Neural progenitor cell (in vitro differentiated cells): ENCODE measurements at regions not wholly inside any gene's neighbourhood (a gene's known extent, or its start where the extent isn't known, plus 50 kb on each side); places are given as distances from the start of the nearest gene placed in this dataset.

Experiments
- DNase-seq: peaks from one replicate; pipeline ENCODE4 v3.0.0-alpha.2; 2016; ENCODE audit warnings: low spot score
- H2AFZ ChIP-seq: fragments of 200-600 bp; sonication (generic); replicated peaks from 2 replicates; pipeline ENCODE4 v1.6.1; 2016; ENCODE audit warnings: antibody characterized with exemption
- H3F3A ChIP-seq: fragments of 200-600 bp; sonication (generic); 2 replicates; pipeline ENCODE4 v1.6.1; 2016; ENCODE audit warnings: antibody characterized with exemption, low read depth
- H3K27ac ChIP-seq: fragments of 200-600 bp; sonication (generic); 2 replicates; pipeline ENCODE4 v1.5.1; 2016; ENCODE audit warnings: mild to moderate bottlenecking
- H3K27me3 ChIP-seq: fragments of 200-600 bp; sonication (generic); 2 replicates; pipeline ENCODE4 v1.6.1; 2016; ENCODE audit warnings: mild to moderate bottlenecking, moderate library complexity
- H3K36me3 ChIP-seq: fragments of 200-600 bp; sonication (generic); 2 replicates; pipeline ENCODE4 v1.5.1; 2016
- H3K4me1 ChIP-seq: fragments of 200-600 bp; sonication (generic); 2 replicates; pipeline ENCODE4 v1.6.1; 2016; ENCODE audit warnings: mixed run types
- H3K4me2 ChIP-seq: fragments of 200-600 bp; sonication (generic); 2 replicates; pipeline ENCODE4 v1.6.1; 2016
- H3K4me3 ChIP-seq: fragments of 200-600 bp; sonication (generic); 2 replicates; pipeline ENCODE4 v1.5.1; 2016
- H3K79me2 ChIP-seq: fragments of 200-600 bp; sonication (generic); 2 replicates; pipeline ENCODE4 v1.6.1; 2016; ENCODE audit warnings: low read depth
- H3K9ac ChIP-seq: fragments of 200-600 bp; sonication (generic); 2 replicates; pipeline ENCODE4 v1.6.1; 2016
- H3K9me3 ChIP-seq: fragments of 200-600 bp; sonication (generic); 2 replicates; pipeline ENCODE4 v1.5.1; 2016; ENCODE audit warnings: low read depth
- H4K20me1 ChIP-seq: fragments of 200-600 bp; sonication (generic); 2 replicates; pipeline ENCODE4 v1.6.1; 2016; ENCODE audit warnings: low read depth
- H3K27ac Mint-ChIP-seq: 3 replicates; pipeline ENCODE4 v1.8.0; 2021; ENCODE audit warnings: mixed read lengths
- H3K27me3 Mint-ChIP-seq: 2 replicates; pipeline ENCODE4 v1.8.0; 2022; ENCODE audit warnings: low read depth, mild to moderate bottlenecking, inconsistent platforms, moderate library complexity, mixed read lengths; ENCODE audit not compliant: insufficient read depth
- H3K36me3 Mint-ChIP-seq: 3 replicates; pipeline ENCODE4 v1.8.0; 2021; ENCODE audit warnings: mixed read lengths
- H3K4me1 Mint-ChIP-seq: 3 replicates; pipeline ENCODE4 v1.8.0; 2021; ENCODE audit warnings: mixed read lengths
- H3K4me3 Mint-ChIP-seq: 3 replicates; pipeline ENCODE4 v1.8.0; 2021; ENCODE audit warnings: mild to moderate bottlenecking, moderate library complexity, mixed read lengths
- H3K9me3 Mint-ChIP-seq: 3 replicates; pipeline ENCODE4 v1.8.0; 2020; ENCODE audit warnings: mixed read lengths
- CTCF ChIP-seq: fragments of 200-600 bp; sonication (generic); IDR thresholded peaks from 2 replicates; pipeline ENCODE4 v1.5.1; 2017; ENCODE audit warnings: antibody characterized with exemption, mild to moderate bottlenecking
- EZH2 ChIP-seq: fragments of 200-600 bp; sonication (generic); IDR thresholded peaks from 2 replicates; pipeline ENCODE4 v1.6.1; 2017; ENCODE audit warnings: antibody characterized with exemption, mild to moderate bottlenecking, moderate library complexity
- EZH2phosphoT487 ChIP-seq: fragments of 200-600 bp; sonication (generic); IDR thresholded peaks from 2 replicates; pipeline ENCODE4 v1.6.1; 2017; ENCODE audit warnings: antibody characterized with exemption

- H3K36me3 Mint-ChIP-seq, result no peaks in the 10 kb centered on the region
- H3K36me3 ChIP-seq, result no peaks in the 10 kb centered on the region
- H3F3A ChIP-seq, result peaks cover 19% of the 10 kb centered on the region
- no peak overlapping the region for H3K9ac ChIP-seq
- no peak overlapping the region for H3K27ac Mint-ChIP-seq
- no peaks in the 10 kb centered on the region for H3K27me3 ChIP-seq
- peak overlapping the region; percentile 11 for H3K4me3 ChIP-seq
- no peak overlapping the region for H3K27ac ChIP-seq
- no peaks in the 10 kb centered on the region for H3K27me3 Mint-ChIP-seq
- no peaks in the 10 kb centered on the region for H4K20me1 ChIP-seq
- peaks cover 17% of the 10 kb centered on the region for H3K4me1 Mint-ChIP-seq
- no peaks in the 10 kb centered on the region for H3K79me2 ChIP-seq
- H3K4me1 ChIP-seq, result peaks cover 39% of the 10 kb centered on the region
- DNase-seq, result peak; percentile 70
- peaks cover 9% of the 10 kb centered on the region for H3K9me3 Mint-ChIP-seq
- H3K4me3 Mint-ChIP-seq, result peak overlapping the region; percentile 27
- H3K9me3 ChIP-seq, result no peaks in the 10 kb centered on the region
- peak overlapping the region; percentile 69 for H3K4me2 ChIP-seq
- H2AFZ ChIP-seq, result no peak overlapping the region
- no peak for TF ChIP-seq CTCF
- no peak for TF ChIP-seq EZH2
- no peak for TF ChIP-seq EZH2phosphoT487
Observed at GRCh38 chr3:117356091-117356705, 646.6 kb downstream of the TUSC7 start.

GRCh38 chr3:117358717-117359314 is 649.2 kb downstream of the TUSC7 start:
- H3F3A ChIP-seq, result peaks cover 19% of the 10 kb centered on the region
- no peaks in the 10 kb centered on the region for H4K20me1 ChIP-seq
- no peak overlapping the region for H3K4me3 ChIP-seq
- DNase-seq, result peak; percentile 46
- peak overlapping the region; percentile 52 for H3K4me2 ChIP-seq
- H3K4me1 Mint-ChIP-seq, result peaks cover 17% of the 10 kb centered on the region
- H3K27ac ChIP-seq, result no peak overlapping the region
- H3K4me1 ChIP-seq, result peaks cover 39% of the 10 kb centered on the region
- peaks cover 2% of the 10 kb centered on the region for H3K27me3 Mint-ChIP-seq
- no peak overlapping the region for H3K4me3 Mint-ChIP-seq
- H3K9ac ChIP-seq, result no peak overlapping the region
- H3K27ac Mint-ChIP-seq, result no peak overlapping the region
- no peaks in the 10 kb centered on the region for H3K36me3 Mint-ChIP-seq
- no peaks in the 10 kb centered on the region for H3K79me2 ChIP-seq
- no peak overlapping the region for H2AFZ ChIP-seq
- H3K9me3 Mint-ChIP-seq, result peaks cover 30% of the 10 kb centered on the region
- no peaks in the 10 kb centered on the region for H3K36me3 ChIP-seq
- no peaks in the 10 kb centered on the region for H3K27me3 ChIP-seq
- no peaks in the 10 kb centered on the region for H3K9me3 ChIP-seq
- no peak for TF ChIP-seq CTCF
- TF ChIP-seq EZH2, result no peak
- no peak for TF ChIP-seq EZH2phosphoT487

GRCh38 chr3:117366574-117366973 is 657.0 kb downstream of the TUSC7 start:
- H3K9ac ChIP-seq, result no peak overlapping the region
- no peak overlapping the region for H3K27ac Mint-ChIP-seq
- no peak for DNase-seq
- no peaks in the 10 kb centered on the region for H3K9me3 ChIP-seq
- H3K27ac ChIP-seq, result no peak overlapping the region
- no peak overlapping the region for H3K4me3 Mint-ChIP-seq
- H3K27me3 Mint-ChIP-seq, result peaks cover 2% of the 10 kb centered on the region
- no peaks in the 10 kb centered on the region for H3K27me3 ChIP-seq
- H3K4me1 Mint-ChIP-seq, result peaks cover 6% of the 10 kb centered on the region
- H3K4me3 ChIP-seq, result no peak overlapping the region
- H3K4me1 ChIP-seq, result peaks cover 5% of the 10 kb centered on the region
- H3K79me2 ChIP-seq, result no peaks in the 10 kb centered on the region
- no peak overlapping the region for H2AFZ ChIP-seq
- H4K20me1 ChIP-seq, result no peaks in the 10 kb centered on the region
- no peak overlapping the region for H3K4me2 ChIP-seq
- no peaks in the 10 kb centered on the region for H3K36me3 Mint-ChIP-seq
- H3K9me3 Mint-ChIP-seq, result peaks cover 17% of the 10 kb centered on the region
- H3K36me3 ChIP-seq, result no peaks in the 10 kb centered on the region
- H3F3A ChIP-seq, result no peaks in the 10 kb centered on the region
- TF ChIP-seq EZH2 (no peak), CTCF (no peak)
